ENCODE measurements at regions not wholly inside any gene's neighbourhood (a gene's known extent, or its start where the extent isn't known, plus 50 kb on each side); places are given as distances from the start of the nearest gene placed in this dataset.

DNA sequence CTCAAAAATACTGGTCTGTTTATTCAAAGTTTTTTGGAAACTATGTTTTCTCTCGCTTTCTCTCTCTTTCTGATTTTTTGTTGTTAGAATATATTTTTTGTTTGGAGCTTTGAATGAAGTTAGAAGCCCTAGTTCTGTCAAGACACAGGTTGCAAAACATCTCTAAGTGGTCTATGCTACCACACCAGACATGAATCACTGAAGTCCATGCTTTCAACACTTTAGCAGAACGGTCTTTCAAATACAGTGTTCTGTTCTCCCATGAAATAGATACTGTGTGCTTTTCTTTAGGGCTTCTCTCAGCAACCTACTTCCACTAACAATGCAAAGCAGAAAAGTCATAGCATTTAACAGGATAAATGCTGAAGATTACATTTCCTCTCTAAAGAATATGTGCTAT is 392.5 kb downstream of the TMEM167A start:
- Histone ChIP-seq H3K36me3 (no peaks in the 10 kb centered on the region), H3K9me3 (ENCODE audit: low read depth) (no peaks in the 10 kb centered on the region), H3K27ac (no peak overlapping the region), H3K4me1 (ENCODE audit: low read depth) (no peaks in the 10 kb centered on the region), H3K27me3 (no peaks in the 10 kb centered on the region), H3K4me3 (no peak overlapping the region)
- TF ChIP-seq, protein P1, sequence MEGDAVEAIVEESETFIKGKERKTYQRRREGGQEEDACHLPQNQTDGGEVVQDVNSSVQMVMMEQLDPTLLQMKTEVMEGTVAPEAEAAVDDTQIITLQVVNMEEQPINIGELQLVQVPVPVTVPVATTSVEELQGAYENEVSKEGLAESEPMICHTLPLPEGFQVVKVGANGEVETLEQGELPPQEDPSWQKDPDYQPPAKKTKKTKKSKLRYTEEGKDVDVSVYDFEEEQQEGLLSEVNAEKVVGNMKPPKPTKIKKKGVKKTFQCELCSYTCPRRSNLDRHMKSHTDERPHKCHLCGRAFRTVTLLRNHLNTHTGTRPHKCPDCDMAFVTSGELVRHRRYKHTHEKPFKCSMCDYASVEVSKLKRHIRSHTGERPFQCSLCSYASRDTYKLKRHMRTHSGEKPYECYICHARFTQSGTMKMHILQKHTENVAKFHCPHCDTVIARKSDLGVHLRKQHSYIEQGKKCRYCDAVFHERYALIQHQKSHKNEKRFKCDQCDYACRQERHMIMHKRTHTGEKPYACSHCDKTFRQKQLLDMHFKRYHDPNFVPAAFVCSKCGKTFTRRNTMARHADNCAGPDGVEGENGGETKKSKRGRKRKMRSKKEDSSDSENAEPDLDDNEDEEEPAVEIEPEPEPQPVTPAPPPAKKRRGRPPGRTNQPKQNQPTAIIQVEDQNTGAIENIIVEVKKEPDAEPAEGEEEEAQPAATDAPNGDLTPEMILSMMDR (IDR thresholded peaks at IDR 0.05; ENCODE audit: low read depth, low read length): no peak
- peak in 1 of 2 donors; percentile 13 for DNase-seq (ENCODE audit: low read depth in 1 of 2, low spot score in 1 of 2)

DNA sequence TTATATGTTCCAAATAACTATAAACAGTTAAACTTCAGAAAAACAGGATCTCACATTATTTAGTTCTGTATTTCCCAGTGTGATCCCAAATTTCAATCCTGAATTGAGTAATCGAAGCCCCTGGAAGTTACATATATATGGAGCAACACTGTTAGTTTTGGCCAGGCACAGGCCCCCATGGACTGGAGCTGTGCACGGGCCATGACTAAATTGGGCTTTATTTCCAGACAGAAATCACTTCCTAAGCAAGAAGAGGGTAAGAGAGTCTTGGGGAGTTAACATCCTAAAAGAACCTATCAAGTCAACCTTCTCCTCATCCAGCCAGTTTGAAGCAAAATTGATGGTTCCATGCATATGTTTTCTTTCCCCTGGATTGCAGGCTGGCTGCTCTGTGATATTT is 393.0 kb downstream of the TMEM167A start:
- H3K27me3 ChIP-seq: no peaks in the 10 kb centered on the region
- H3K36me3 ChIP-seq: no peaks in the 10 kb centered on the region
- no peaks in the 10 kb centered on the region for H3K4me1 ChIP-seq (ENCODE audit: low read depth)
- H3K9me3 ChIP-seq (ENCODE audit: low read depth): no peaks in the 10 kb centered on the region
- DNase-seq (ENCODE audit: low read depth in 1 of 2, low spot score in 1 of 2): no peak
- H3K27ac ChIP-seq: no peak overlapping the region
- no peak overlapping the region for H3K4me3 ChIP-seq
- TF ChIP-seq, protein P1 (IDR thresholded peaks at IDR 0.05; ENCODE audit: low read depth, low read length): no peak

DNA sequence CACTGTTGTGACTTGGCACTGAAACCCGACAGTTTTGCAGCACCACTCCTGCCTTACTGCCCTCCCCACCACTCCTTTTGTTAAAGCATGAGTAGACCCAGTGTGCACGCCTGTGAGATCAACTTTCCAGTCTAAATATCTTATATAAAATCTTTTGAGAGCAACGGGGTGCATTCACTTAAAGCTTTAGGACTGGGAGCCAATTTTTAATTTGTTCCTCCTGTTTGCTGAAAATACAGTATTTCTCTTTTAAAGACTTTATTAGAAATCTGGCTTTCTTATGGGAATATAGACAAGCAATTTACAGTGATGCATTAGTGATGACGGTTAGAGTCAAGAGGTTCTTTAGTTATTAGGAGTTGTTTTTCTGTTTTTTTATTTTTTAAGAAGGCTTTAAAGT is 397.5 kb downstream of the TMEM167A start:
- Histone ChIP-seq H3K27me3 (no peaks in the 10 kb centered on the region), H3K4me3 (no peak overlapping the region), H3K9me3 (ENCODE audit: low read depth) (no peaks in the 10 kb centered on the region), H3K36me3 (no peaks in the 10 kb centered on the region), H3K4me1 (ENCODE audit: low read depth) (no peaks in the 10 kb centered on the region), H3K27ac (no peak overlapping the region)
- DNase-seq (ENCODE audit: low read depth in 1 of 2, low spot score in 1 of 2): no peak
- TF ChIP-seq, protein P1 (IDR thresholded peaks at IDR 0.05; ENCODE audit: low read depth, low read length): no peak

DNA sequence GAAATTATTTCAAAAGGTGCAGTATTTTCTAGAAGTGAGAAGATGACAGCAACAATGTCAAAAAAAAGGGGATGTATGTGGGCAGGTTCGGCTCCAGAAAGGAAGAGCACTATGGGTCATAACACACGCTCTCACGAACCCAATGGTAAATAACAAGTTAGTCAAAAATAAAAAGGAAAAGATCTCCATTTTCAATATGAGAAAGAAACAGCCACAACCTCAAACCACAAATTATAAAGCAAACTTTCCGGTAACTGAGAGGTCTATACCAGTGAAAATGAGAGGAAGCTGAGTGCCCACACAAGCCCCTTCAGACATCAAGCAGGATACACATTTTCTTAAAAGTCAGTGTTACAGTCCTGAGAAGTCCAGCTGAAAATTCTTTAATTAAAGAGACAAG is 398.5 kb upstream of the RPS23 start:
- TF ChIP-seq, protein P1 (IDR thresholded peaks at IDR 0.05; ENCODE audit: low read depth, low read length): no peak

DNA sequence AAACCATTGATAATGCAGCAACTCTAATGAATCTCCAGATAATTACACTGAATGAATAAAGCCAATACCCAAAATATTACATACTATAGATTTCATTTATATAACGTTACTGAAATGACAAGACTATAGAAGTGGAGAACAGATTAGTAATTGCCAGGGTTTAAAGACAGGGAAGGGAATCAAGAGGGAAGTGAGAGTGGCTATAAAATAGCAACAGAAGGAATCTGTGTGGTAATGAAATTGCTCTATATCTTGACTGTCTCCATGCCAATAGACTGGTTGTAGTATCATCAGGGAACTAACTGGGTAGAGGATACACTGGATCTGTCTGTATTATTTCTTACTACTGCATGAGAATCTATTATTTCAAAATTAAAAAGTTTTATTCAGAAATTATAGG is 396.5 kb upstream of the RPS23 start:
- TF ChIP-seq, protein P1 (IDR thresholded peaks at IDR 0.05; ENCODE audit: low read depth, low read length): no peak
- Histone ChIP-seq H3K4me1 (ENCODE audit: low read depth) (no peaks in the 10 kb centered on the region), H3K36me3 (no peaks in the 10 kb centered on the region), H3K27me3 (no peaks in the 10 kb centered on the region), H3K4me3 (no peak overlapping the region), H3K27ac (no peak overlapping the region), H3K9me3 (ENCODE audit: low read depth) (no peaks in the 10 kb centered on the region)
- no peak for DNase-seq (ENCODE audit: low read depth in 1 of 2, low spot score in 1 of 2)

More for the DNA sequence above, 398.5 kb upstream of the RPS23 start:
- H3K27me3 ChIP-seq: no peaks in the 10 kb centered on the region
- no peaks in the 10 kb centered on the region for H3K36me3 ChIP-seq
- H3K9me3 ChIP-seq (ENCODE audit: low read depth): no peaks in the 10 kb centered on the region
- no peak for DNase-seq (ENCODE audit: low read depth in 1 of 2, low spot score in 1 of 2)
- H3K4me1 ChIP-seq (ENCODE audit: low read depth): no peaks in the 10 kb centered on the region
- no peak overlapping the region for H3K27ac ChIP-seq
- no peak overlapping the region for H3K4me3 ChIP-seq

All from cardiac muscle cell (in vitro differentiated cells and primary cell).